A673 (cell line): ENCODE measurements at regions not wholly inside any gene's neighbourhood (a gene's known extent, or its start where the extent isn't known, plus 50 kb on each side); places are given as distances from the start of the nearest gene placed in this dataset.

Experiments used
- CTCF ChIP-seq: fragments of 300-800, 200-600 bp; sonication (generic); conservative IDR thresholded peaks from 2 replicates; pipeline ENCODE4 v1.5.1; 2017; ENCODE audit warnings: low read depth, mild to moderate bottlenecking, antibody characterized with exemption, low read length, moderate library complexity, mixed read lengths
- EZH2 ChIP-seq: fragments of 200-600 bp; sonication (generic); IDR thresholded peaks from 2 replicates; pipeline ENCODE4 v1.6.1; 2017; ENCODE audit warnings: borderline replicate concordance, low read depth, mild to moderate bottlenecking, mixed read lengths, antibody characterized with exemption, low read length; ENCODE audit not compliant: poor library complexity, severe bottlenecking

DNA sequence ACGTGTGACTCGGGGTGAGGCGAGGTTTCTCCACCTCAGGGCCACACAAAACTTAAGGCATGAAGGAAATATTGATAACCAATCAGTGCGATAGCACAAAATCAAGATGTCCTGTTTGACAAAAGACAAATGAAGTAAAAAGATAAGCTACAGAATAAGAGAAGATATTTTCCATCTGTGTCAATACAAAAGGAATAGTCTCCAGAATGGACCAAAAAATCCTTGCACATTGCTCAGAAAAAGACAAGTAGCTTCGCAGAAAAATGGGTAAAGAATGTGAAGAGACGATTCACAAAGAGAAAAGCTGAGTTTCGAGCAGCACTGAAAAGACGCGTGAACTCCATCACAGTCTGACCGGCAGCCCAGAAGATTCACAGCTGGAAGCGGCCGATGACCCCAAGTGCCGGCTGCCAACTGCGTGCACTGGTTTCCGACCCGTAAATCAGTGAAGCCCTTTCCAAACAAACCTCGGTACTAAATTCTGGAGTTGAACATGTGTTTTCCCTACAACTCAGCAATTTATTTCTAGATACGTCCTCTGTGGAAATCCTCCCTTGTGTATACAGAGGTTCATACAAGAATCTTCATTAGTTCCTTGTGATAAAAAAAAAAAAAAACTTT, 308.4 kb downstream of the BRD1 start:
- TF ChIP-seq EZH2 (no peak), CTCF (no peak)
